ENCODE measurements at regions not wholly inside any gene's neighbourhood (a gene's known extent, or its start where the extent isn't known, plus 50 kb on each side); places are given as distances from the start of the nearest gene placed in this dataset.

- TF ChIP-seq CTCF (IDR thresholded peaks at IDR 0.05; ENCODE audit: extremely low read depth, low read depth, low read length) = no peak
- Histone ChIP-seq H3K79me2 (ENCODE audit: insufficient read depth, low read length) (no peaks in the 10 kb centered on the region), H3K4me1 (ENCODE audit: insufficient read depth, low read length) (peaks cover 22% of the 10 kb centered on the region), H3K4me3 (ENCODE audit: insufficient read depth, low read length) (no peak overlapping the region), H3K4me2 (ENCODE audit: insufficient read depth, low read length) (no peak overlapping the region), H3K36me3 (ENCODE audit: insufficient read depth, low read length) (no peaks in the 10 kb centered on the region), H3K9me3 (ENCODE audit: low read depth, low read length) (no peaks in the 10 kb centered on the region), H3K27ac (ENCODE audit: low read depth, low read length) (no peak overlapping the region), H3K27me3 (ENCODE audit: insufficient read depth, low read length) (no peaks in the 10 kb centered on the region), H2AFZ (ENCODE audit: low read length) (no peak overlapping the region), H4K20me1 (ENCODE audit: insufficient read depth, low read length) (no peaks in the 10 kb centered on the region)
- DNase-seq (ENCODE audit: insufficient read length, low spot score, missing footprints) = no peak
Observed at GRCh38 chr13:105921711-105922110, 613.8 kb downstream of the EFNB2 start.

DNA sequence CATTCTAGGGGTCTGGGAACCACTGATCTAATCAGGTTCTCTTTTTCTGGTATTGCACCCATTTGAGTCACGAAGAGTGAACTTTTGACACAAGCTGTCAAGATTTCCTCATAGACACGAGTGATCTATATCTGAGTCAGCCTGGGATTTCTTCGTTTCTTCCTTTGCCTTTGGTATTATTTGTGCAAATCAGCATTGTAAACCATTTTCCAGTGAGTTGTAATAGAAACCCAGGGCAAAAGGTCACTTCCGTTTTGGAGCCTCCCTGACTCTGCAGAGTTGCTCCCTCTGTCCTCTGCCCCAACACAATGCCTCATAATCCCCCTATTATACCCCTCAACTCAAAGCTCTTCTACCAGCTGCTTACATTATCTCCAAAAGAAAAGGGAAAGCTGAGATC lies 615.1 kb downstream of the EFNB2 start:
- H3K27ac ChIP-seq (ENCODE audit: low read depth, low read length) = peak overlapping the region; percentile 35
- H3K79me2 ChIP-seq (ENCODE audit: insufficient read depth, low read length) = no peaks in the 10 kb centered on the region
- no peak for TF ChIP-seq CTCF (IDR thresholded peaks at IDR 0.05; ENCODE audit: extremely low read depth, low read depth, low read length)
- peak; percentile 45 for DNase-seq (ENCODE audit: insufficient read length, low spot score, missing footprints)
- H4K20me1 ChIP-seq (ENCODE audit: insufficient read depth, low read length) = no peaks in the 10 kb centered on the region
- H3K4me1 ChIP-seq (ENCODE audit: insufficient read depth, low read length) = peaks cover 22% of the 10 kb centered on the region
- H3K27me3 ChIP-seq (ENCODE audit: insufficient read depth, low read length) = no peaks in the 10 kb centered on the region
- H3K9me3 ChIP-seq (ENCODE audit: low read depth, low read length) = no peaks in the 10 kb centered on the region
- no peak overlapping the region for H3K4me3 ChIP-seq (ENCODE audit: insufficient read depth, low read length)
- no peak overlapping the region for H2AFZ ChIP-seq (ENCODE audit: low read length)
- H3K4me2 ChIP-seq (ENCODE audit: insufficient read depth, low read length) = peak overlapping the region; percentile 13
- no peaks in the 10 kb centered on the region for H3K36me3 ChIP-seq (ENCODE audit: insufficient read depth, low read length)

- peak overlapping the region; percentile 60 for H3K4me2 ChIP-seq (ENCODE audit: insufficient read depth, low read length)
- DNase-seq (ENCODE audit: insufficient read length, low spot score, missing footprints) = peak; percentile 67
- peak overlapping the region; percentile 52 for H2AFZ ChIP-seq (ENCODE audit: low read length)
- no peak for TF ChIP-seq CTCF (IDR thresholded peaks at IDR 0.05; ENCODE audit: extremely low read depth, low read depth, low read length)
- peak overlapping the region; percentile 2 for H3K4me3 ChIP-seq (ENCODE audit: insufficient read depth, low read length)
- H4K20me1 ChIP-seq (ENCODE audit: insufficient read depth, low read length) = no peaks in the 10 kb centered on the region
- no peaks in the 10 kb centered on the region for H3K9me3 ChIP-seq (ENCODE audit: low read depth, low read length)
- H3K4me1 ChIP-seq (ENCODE audit: insufficient read depth, low read length) = peaks cover 29% of the 10 kb centered on the region
- no peaks in the 10 kb centered on the region for H3K27me3 ChIP-seq (ENCODE audit: insufficient read depth, low read length)
- H3K79me2 ChIP-seq (ENCODE audit: insufficient read depth, low read length) = no peaks in the 10 kb centered on the region
- no peaks in the 10 kb centered on the region for H3K36me3 ChIP-seq (ENCODE audit: insufficient read depth, low read length)
- H3K27ac ChIP-seq (ENCODE audit: low read depth, low read length) = peak overlapping the region; percentile 31
Observed at GRCh38 chr13:105918842-105919741, 616.4 kb downstream of the EFNB2 start.

DNA sequence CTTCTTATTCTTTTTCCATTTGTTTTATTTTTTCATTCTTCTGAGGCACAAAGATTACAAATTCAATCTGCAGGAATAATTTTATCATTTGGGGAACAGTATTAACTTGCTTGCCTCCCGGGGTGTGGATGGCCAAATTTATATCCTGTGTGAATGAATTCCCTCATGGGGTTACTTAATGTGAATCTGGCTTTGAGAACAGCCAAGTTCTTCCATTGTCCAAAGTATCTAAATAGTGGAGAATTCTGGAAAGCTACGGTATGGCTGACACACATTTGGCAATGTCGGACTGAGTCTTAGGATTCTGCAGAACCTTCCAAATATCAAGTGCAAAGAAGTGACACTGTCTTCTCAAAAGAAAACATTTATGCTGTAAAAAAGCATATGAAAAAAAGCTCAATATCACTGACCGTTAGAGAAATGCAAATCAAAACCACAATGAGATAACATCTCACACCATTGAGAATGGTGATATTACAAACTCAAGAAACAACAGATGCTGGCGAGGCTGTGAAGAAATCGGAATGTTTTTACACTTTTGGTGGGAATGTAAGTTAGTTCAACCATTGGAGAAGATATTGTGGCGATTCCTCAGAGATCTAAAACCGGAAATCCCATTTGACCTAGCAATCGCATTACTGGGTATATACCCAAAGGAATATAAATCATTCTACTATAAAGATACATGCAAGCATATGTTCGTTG lies 620.2 kb downstream of the EFNB2 start:
- H3K9me3 ChIP-seq (ENCODE audit: low read depth, low read length) = no peaks in the 10 kb centered on the region
- H3K36me3 ChIP-seq (ENCODE audit: insufficient read depth, low read length) = no peaks in the 10 kb centered on the region
- H3K4me3 ChIP-seq (ENCODE audit: insufficient read depth, low read length) = peak overlapping the region; percentile 16
- H2AFZ ChIP-seq (ENCODE audit: low read length) = peak overlapping the region; percentile 83
- H3K27ac ChIP-seq (ENCODE audit: low read depth, low read length) = no peak overlapping the region
- H3K4me1 ChIP-seq (ENCODE audit: insufficient read depth, low read length) = peaks cover 23% of the 10 kb centered on the region
- no peaks in the 10 kb centered on the region for H3K79me2 ChIP-seq (ENCODE audit: insufficient read depth, low read length)
- no peak for TF ChIP-seq CTCF (IDR thresholded peaks at IDR 0.05; ENCODE audit: extremely low read depth, low read depth, low read length)
- H4K20me1 ChIP-seq (ENCODE audit: insufficient read depth, low read length) = no peaks in the 10 kb centered on the region
- H3K27me3 ChIP-seq (ENCODE audit: insufficient read depth, low read length) = no peaks in the 10 kb centered on the region
- DNase-seq (ENCODE audit: insufficient read length, low spot score, missing footprints) = no peak
- peak overlapping the region; percentile 58 for H3K4me2 ChIP-seq (ENCODE audit: insufficient read depth, low read length)

Data from osteoblast (primary cell).